HL-60 (cell line): ENCODE measurements at regions not wholly inside any gene's neighbourhood (a gene's known extent, or its start where the extent isn't known, plus 50 kb on each side); places are given as distances from the start of the nearest gene placed in this dataset.

Source experiments
- GABPA ChIP-seq: IDR thresholded peaks from 2 replicates; pipeline ENCODE4 v1.6.1; 2012; ENCODE audit warnings: low read depth
- POLR2AphosphoS5 ChIP-seq: IDR thresholded peaks from 2 replicates; pipeline ENCODE4 v1.6.1; 2012; ENCODE audit warnings: low read depth
- SPI1 ChIP-seq: IDR thresholded peaks from 2 replicates; pipeline ENCODE4 v1.6.1; 2012; ENCODE audit warnings: low read depth, mild to moderate bottlenecking, borderline replicate concordance
- TF ChIP-seq, protein P1 (sequence below): IDR thresholded peaks from one replicate; pipeline ENCODE4 v1.5.1; 2011; ENCODE audit warnings: low read length, control low read depth, inconsistent platforms; ENCODE audit not compliant: insufficient read depth
- TF ChIP-seq, protein P2 (sequence below): IDR thresholded peaks from 2 replicates; pipeline ENCODE4 v1.6.1; 2012; ENCODE audit warnings: low read depth; ENCODE audit not compliant: insufficient replicate concordance

DNA sequence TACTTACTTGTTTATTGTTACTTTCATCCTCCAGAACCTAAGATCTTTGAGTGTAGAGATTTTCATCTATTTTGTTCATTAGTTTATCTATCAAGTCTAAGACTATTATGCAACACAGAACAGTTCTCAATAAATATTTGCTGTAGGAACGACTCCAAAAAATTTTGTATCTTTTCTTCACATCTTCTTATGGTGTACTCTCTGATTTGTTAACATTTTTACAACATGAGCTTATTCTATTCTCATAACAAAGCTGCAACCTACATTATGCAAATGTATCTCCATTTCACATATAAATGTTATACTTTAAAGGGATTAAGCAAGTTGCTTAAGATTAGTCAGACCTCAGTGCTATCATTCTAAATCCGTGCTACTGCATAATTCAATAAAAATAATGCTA, 514.2 kb upstream of the ZP4 start:
- TF ChIP-seq, protein P1, sequence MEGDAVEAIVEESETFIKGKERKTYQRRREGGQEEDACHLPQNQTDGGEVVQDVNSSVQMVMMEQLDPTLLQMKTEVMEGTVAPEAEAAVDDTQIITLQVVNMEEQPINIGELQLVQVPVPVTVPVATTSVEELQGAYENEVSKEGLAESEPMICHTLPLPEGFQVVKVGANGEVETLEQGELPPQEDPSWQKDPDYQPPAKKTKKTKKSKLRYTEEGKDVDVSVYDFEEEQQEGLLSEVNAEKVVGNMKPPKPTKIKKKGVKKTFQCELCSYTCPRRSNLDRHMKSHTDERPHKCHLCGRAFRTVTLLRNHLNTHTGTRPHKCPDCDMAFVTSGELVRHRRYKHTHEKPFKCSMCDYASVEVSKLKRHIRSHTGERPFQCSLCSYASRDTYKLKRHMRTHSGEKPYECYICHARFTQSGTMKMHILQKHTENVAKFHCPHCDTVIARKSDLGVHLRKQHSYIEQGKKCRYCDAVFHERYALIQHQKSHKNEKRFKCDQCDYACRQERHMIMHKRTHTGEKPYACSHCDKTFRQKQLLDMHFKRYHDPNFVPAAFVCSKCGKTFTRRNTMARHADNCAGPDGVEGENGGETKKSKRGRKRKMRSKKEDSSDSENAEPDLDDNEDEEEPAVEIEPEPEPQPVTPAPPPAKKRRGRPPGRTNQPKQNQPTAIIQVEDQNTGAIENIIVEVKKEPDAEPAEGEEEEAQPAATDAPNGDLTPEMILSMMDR, result no peak
- TF ChIP-seq POLR2AphosphoS5 (no peak), GABPA (no peak), SPI1 (no peak)
- TF ChIP-seq, protein P2, sequence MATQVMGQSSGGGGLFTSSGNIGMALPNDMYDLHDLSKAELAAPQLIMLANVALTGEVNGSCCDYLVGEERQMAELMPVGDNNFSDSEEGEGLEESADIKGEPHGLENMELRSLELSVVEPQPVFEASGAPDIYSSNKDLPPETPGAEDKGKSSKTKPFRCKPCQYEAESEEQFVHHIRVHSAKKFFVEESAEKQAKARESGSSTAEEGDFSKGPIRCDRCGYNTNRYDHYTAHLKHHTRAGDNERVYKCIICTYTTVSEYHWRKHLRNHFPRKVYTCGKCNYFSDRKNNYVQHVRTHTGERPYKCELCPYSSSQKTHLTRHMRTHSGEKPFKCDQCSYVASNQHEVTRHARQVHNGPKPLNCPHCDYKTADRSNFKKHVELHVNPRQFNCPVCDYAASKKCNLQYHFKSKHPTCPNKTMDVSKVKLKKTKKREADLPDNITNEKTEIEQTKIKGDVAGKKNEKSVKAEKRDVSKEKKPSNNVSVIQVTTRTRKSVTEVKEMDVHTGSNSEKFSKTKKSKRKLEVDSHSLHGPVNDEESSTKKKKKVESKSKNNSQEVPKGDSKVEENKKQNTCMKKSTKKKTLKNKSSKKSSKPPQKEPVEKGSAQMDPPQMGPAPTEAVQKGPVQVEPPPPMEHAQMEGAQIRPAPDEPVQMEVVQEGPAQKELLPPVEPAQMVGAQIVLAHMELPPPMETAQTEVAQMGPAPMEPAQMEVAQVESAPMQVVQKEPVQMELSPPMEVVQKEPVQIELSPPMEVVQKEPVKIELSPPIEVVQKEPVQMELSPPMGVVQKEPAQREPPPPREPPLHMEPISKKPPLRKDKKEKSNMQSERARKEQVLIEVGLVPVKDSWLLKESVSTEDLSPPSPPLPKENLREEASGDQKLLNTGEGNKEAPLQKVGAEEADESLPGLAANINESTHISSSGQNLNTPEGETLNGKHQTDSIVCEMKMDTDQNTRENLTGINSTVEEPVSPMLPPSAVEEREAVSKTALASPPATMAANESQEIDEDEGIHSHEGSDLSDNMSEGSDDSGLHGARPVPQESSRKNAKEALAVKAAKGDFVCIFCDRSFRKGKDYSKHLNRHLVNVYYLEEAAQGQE, result no peak
